ENCODE measurements at regions not wholly inside any gene's neighbourhood (a gene's known extent, or its start where the extent isn't known, plus 50 kb on each side); places are given as distances from the start of the nearest gene placed in this dataset.

- peaks cover 70% of the 10 kb centered on the region in 2 experiments for H3K4me1 ChIP-seq (ENCODE audit: control insufficient read depth in 1 of 2, insufficient read depth in 1 of 2, low read depth in 1 of 2, low read length in 1 of 2)
- peak overlapping the region; percentile 48 to 49 for H3K4me3 ChIP-seq (ENCODE audit: low read depth in 1 of 2, low read length in 1 of 2)
- peaks cover 4% of the 10 kb centered on the region for H3K36me3 ChIP-seq
- no peaks in the 10 kb centered on the region for H3K27me3 ChIP-seq
- peak overlapping the region; percentile 86 for H3K27ac ChIP-seq
- no peaks in the 10 kb centered on the region for H3K9me3 ChIP-seq
- no peak for TF ChIP-seq CTCF (IDR thresholded peaks at IDR 0.05)
Measured at GRCh38 chr17:77428749-77429368, 288.1 kb downstream of the SEC14L1 start.

- Histone ChIP-seq H3K9me3 (no peaks in the 10 kb centered on the region), H3K27ac (peak overlapping the region; percentile 86), H3K4me1 (ENCODE audit: control insufficient read depth in 1 of 2, insufficient read depth in 1 of 2, low read depth in 1 of 2, low read length in 1 of 2) (peaks cover 69 to 70% of the 10 kb centered on the region in 2 experiments), H3K36me3 (no peaks in the 10 kb centered on the region), H3K27me3 (no peaks in the 10 kb centered on the region), H3K4me3 (ENCODE audit: low read depth in 1 of 2, low read length in 1 of 2) (peak overlapping the region; percentile 26 to 49)
- TF ChIP-seq CTCF (IDR thresholded peaks at IDR 0.05) = no peak
Measured at GRCh38 chr17:77429369-77429968, 288.7 kb downstream of the SEC14L1 start.

- TF ChIP-seq CTCF (IDR thresholded peaks at IDR 0.05) = peak; percentile 86
- H3K4me1 ChIP-seq (ENCODE audit: control insufficient read depth in 1 of 2, insufficient read depth in 1 of 2, low read depth in 1 of 2, low read length in 1 of 2) = peaks cover 69 to 70% of the 10 kb centered on the region in 2 experiments
- H3K27ac ChIP-seq = peak overlapping the region; percentile 86
- H3K9me3 ChIP-seq = no peaks in the 10 kb centered on the region
- H3K4me3 ChIP-seq (ENCODE audit: low read depth in 1 of 2, low read length in 1 of 2) = peak overlapping the region; percentile 26 to 49
- no peaks in the 10 kb centered on the region for H3K36me3 ChIP-seq
- H3K27me3 ChIP-seq = no peaks in the 10 kb centered on the region
Measured at GRCh38 chr17:77429969-77430752, 289.4 kb downstream of the SEC14L1 start.

GRCh38 chr17:77432034-77432661 lies 291.4 kb downstream of the SEC14L1 start:
- Histone ChIP-seq H3K36me3 (no peaks in the 10 kb centered on the region), H3K4me3 (ENCODE audit: low read depth in 1 of 2, low read length in 1 of 2) (no peak overlapping the region), H3K27me3 (no peaks in the 10 kb centered on the region), H3K9me3 (no peaks in the 10 kb centered on the region), H3K4me1 (ENCODE audit: control insufficient read depth in 1 of 2, insufficient read depth in 1 of 2, low read depth in 1 of 2, low read length in 1 of 2) (peaks cover 69 to 70% of the 10 kb centered on the region in 2 experiments), H3K27ac (no peak overlapping the region)
- no peak for TF ChIP-seq CTCF (IDR thresholded peaks at IDR 0.05)

- TF ChIP-seq CTCF (IDR thresholded peaks at IDR 0.05) = no peak
- peaks cover 69 to 70% of the 10 kb centered on the region in 2 experiments for H3K4me1 ChIP-seq (ENCODE audit: control insufficient read depth in 1 of 2, insufficient read depth in 1 of 2, low read depth in 1 of 2, low read length in 1 of 2)
- no peak overlapping the region for H3K4me3 ChIP-seq (ENCODE audit: low read depth in 1 of 2, low read length in 1 of 2)
- H3K27me3 ChIP-seq = no peaks in the 10 kb centered on the region
- H3K9me3 ChIP-seq = no peaks in the 10 kb centered on the region
- H3K36me3 ChIP-seq = no peaks in the 10 kb centered on the region
- H3K27ac ChIP-seq = no peak overlapping the region
Measured at GRCh38 chr17:77432742-77433141, 292.0 kb downstream of the SEC14L1 start.

Measured in neutrophil (primary cell).